IMR-90 (cell line): ENCODE measurements at regions not wholly inside any gene's neighbourhood (a gene's known extent, or its start where the extent isn't known, plus 50 kb on each side); places are given as distances from the start of the nearest gene placed in this dataset.

ENCODE experiments used
- ATAC-seq: fragments of 200-7000 bp; cut with Tn5 transposase; 2 replicates; pipeline ENCODE4 v1.9.1; 2020; ENCODE audit warnings: low read depth, mild to moderate bottlenecking, moderate library complexity
- BruUV-seq: library from RNA; stranded (reverse); fragments of 400-500 nt; replicated peaks from 2 replicates; lab custom pipeline; 2021; lab: Mats Ljungman, UMichigan
- CTCF ChIA-PET: fragments of 300-600 bp; formaldehyde crosslinking; extraction: SDS; loops from one replicate; lab custom pipeline; 2021; ENCODE audit warnings: antibody characterized with exemption; lab: Yijun Ruan, JAX
- POLR2A ChIA-PET: fragments of 300-600 bp; sonication (Branson Sonifier 250); formaldehyde crosslinking; loops from one replicate; lab custom pipeline; 2022; ENCODE audit warnings: antibody characterized with exemption; ENCODE audit not compliant: unreplicated experiment; lab: Charles Lee
- DNase-seq: peaks from one replicate; pipeline ENCODE4 v3.0.0; 2013
- H2AFZ ChIP-seq: replicated peaks from 2 replicates; pipeline ENCODE3; 2013; ENCODE audit warnings: low read length, mild to moderate bottlenecking; ENCODE audit not compliant: poor library complexity
- H2AK5ac ChIP-seq: 2 replicates; pipeline ENCODE4 v1.6.1; 2013; ENCODE audit warnings: low read depth, low read length, inconsistent platforms
- H2AK9ac ChIP-seq: replicated peaks from 2 replicates; pipeline ENCODE3; 2013; ENCODE audit warnings: mild to moderate bottlenecking, low read depth, low read length, moderate library complexity; ENCODE audit not compliant: poor library complexity
- H2BK120ac ChIP-seq: 2 replicates; pipeline ENCODE4 v1.6.1; 2013; ENCODE audit warnings: low read depth, low read length, inconsistent platforms
- H2BK15ac ChIP-seq: 3 replicates; pipeline ENCODE4 v1.6.1; 2013; ENCODE audit warnings: low read depth, low read length, inconsistent platforms
- H2BK20ac ChIP-seq: 2 replicates; pipeline ENCODE4 v1.6.1; 2013; ENCODE audit warnings: low read depth, mild to moderate bottlenecking, inconsistent platforms, low read length, moderate library complexity
- H2BK5ac ChIP-seq: 2 replicates; pipeline ENCODE4 v1.6.1; 2013; ENCODE audit warnings: mild to moderate bottlenecking, low read depth, low read length, inconsistent platforms; ENCODE audit not compliant: poor library complexity, severe bottlenecking
- H3K14ac ChIP-seq: replicated peaks from 2 replicates; pipeline ENCODE4 v1.6.1; 2013; ENCODE audit warnings: low read depth, low read length, inconsistent platforms
- H3K18ac ChIP-seq: 2 replicates; pipeline ENCODE4 v1.6.1; 2013; ENCODE audit warnings: low read depth, low read length, control low read depth
- H3K23ac ChIP-seq: 2 replicates; pipeline ENCODE4 v1.6.1; 2013; ENCODE audit warnings: low read depth, low read length, inconsistent platforms
- H3K27ac ChIP-seq: 2 replicates; pipeline ENCODE4 v1.5.1; 2013; ENCODE audit warnings: mild to moderate bottlenecking, control low read depth, low read length; ENCODE audit not compliant: insufficient read depth
- H3K27me3 ChIP-seq: 2 replicates; pipeline ENCODE4 v1.6.1; 2013; ENCODE audit warnings: low read length; ENCODE audit not compliant: control insufficient read depth, insufficient read depth
- H3K36me3 ChIP-seq: 2 replicates; pipeline ENCODE4 v1.6.1; 2013; ENCODE audit warnings: low read length, mixed read lengths; ENCODE audit not compliant: control insufficient read depth, insufficient read depth
- H3K4ac ChIP-seq: 2 replicates; pipeline ENCODE4 v1.6.1; 2013; ENCODE audit warnings: low read depth, low read length, inconsistent platforms
- H3K4me1 ChIP-seq: 2 replicates; pipeline ENCODE4 v1.6.1; 2013; ENCODE audit warnings: low read length, mixed read lengths; ENCODE audit not compliant: control insufficient read depth, insufficient read depth
- H3K4me2 ChIP-seq: 2 replicates; pipeline ENCODE4 v1.6.1; 2013; ENCODE audit warnings: low read depth, mild to moderate bottlenecking, control low read depth, low read length, moderate library complexity
- H3K4me3 ChIP-seq: 2 replicates; pipeline ENCODE4 v1.5.1; 2013; ENCODE audit warnings: low read depth, mild to moderate bottlenecking, control low read depth, low read length, moderate library complexity; ENCODE audit not compliant: insufficient read depth
- H3K56ac ChIP-seq: 2 replicates; pipeline ENCODE4 v1.6.1; 2013; ENCODE audit warnings: low read length, inconsistent platforms; ENCODE audit not compliant: insufficient read depth; ENCODE audit errors: extremely low read depth
- H3K79me1 ChIP-seq, 2 experiments: 2 replicates each; pipeline ENCODE4 v1.6.1; 2013; ENCODE audit warnings: low read length in 2 of 2, inconsistent platforms in 1 of 2, low read depth in 1 of 2
- H3K9ac ChIP-seq: 2 replicates; pipeline ENCODE4 v1.6.1; 2013; ENCODE audit warnings: low read depth, low read length, control low read depth
- H3K9me1 ChIP-seq: 2 replicates; pipeline ENCODE4 v1.6.1; 2013; ENCODE audit warnings: low read length, inconsistent platforms; ENCODE audit not compliant: insufficient read depth
- H3K9me3 ChIP-seq: 2 replicates; pipeline ENCODE4 v1.6.1; 2013; ENCODE audit warnings: low read length; ENCODE audit not compliant: control insufficient read depth, insufficient read depth
- H4K20me1 ChIP-seq: 2 replicates; pipeline ENCODE4 v1.6.1; 2013; ENCODE audit warnings: low read length, inconsistent platforms; ENCODE audit not compliant: insufficient read depth
- H4K5ac ChIP-seq: 2 replicates; pipeline ENCODE4 v1.6.1; 2013; ENCODE audit warnings: mild to moderate bottlenecking, low read depth, low read length, control low read depth
- H4K8ac ChIP-seq, 2 experiments: 2 replicates each; pipeline ENCODE4 v1.6.1; 2013; ENCODE audit warnings: low read depth in 2 of 2, low read length in 2 of 2, control low read depth in 1 of 2, inconsistent platforms in 1 of 2
- H4K91ac ChIP-seq: 2 replicates; pipeline ENCODE4 v1.6.1; 2013; ENCODE audit warnings: low read depth, low read length, inconsistent platforms; ENCODE audit not compliant: insufficient read depth
- FOS ChIP-seq: fragments of 150-350 bp; IDR thresholded peaks from 2 replicates; pipeline ENCODE4 v1.6.1; 2016; ENCODE audit warnings: low read depth, low read length
- RAD21 ChIP-seq: IDR thresholded peaks from 2 replicates; pipeline ENCODE4 v1.6.1; 2012; ENCODE audit warnings: low read length, improper control_type of control experiment
- RCOR1 ChIP-seq: IDR thresholded peaks from 2 replicates; pipeline ENCODE4 v1.6.1; 2012; ENCODE audit warnings: mild to moderate bottlenecking, low read length, improper control_type of control experiment; ENCODE audit not compliant: insufficient replicate concordance
- WGBS, 2 experiments: methylation state at CpG; one replicate each; pipeline versions ENCODE4 v1.1.5 to v1.1.7; 2013; ENCODE audit warnings: missing lambda C conversion rate in 2 of 2; ENCODE audit not compliant: insufficient read length in 1 of 2; ENCODE audit errors: extremely low coverage in 2 of 2; 5-methylcytosine and 5-hydroxymethylcytosine counted together
- dilution Hi-C: fragments of 300-500 bp; cut with HindIII; formaldehyde crosslinking; loops from one replicate; pipeline ENCODE4 v1.14.3; 2018; ENCODE audit warnings: low sequenced_read_pairs; ENCODE audit not compliant: unreplicated experiment
- in situ Hi-C: fragments of 300-500 bp; cut with MboI; formaldehyde crosslinking; loops from 3 replicates; pipeline ENCODE4 v1.14.3; 2019; ENCODE audit warnings: low sequenced_read_pairs, inconsistent platforms, mixed read lengths
- intact Hi-C: fragments of 100-400 bp; cut with micrococcal nuclease; formaldehyde crosslinking; loops from 2 replicates; pipeline ENCODE4 v1.10.0; 2022
- TF ChIP-seq, protein P1 (sequence below): fragments of 150-350 bp; IDR thresholded peaks from 2 replicates; pipeline ENCODE4 v1.6.1; 2016; ENCODE audit warnings: low read depth, mild to moderate bottlenecking, low read length, moderate library complexity, borderline replicate concordance

DNA sequence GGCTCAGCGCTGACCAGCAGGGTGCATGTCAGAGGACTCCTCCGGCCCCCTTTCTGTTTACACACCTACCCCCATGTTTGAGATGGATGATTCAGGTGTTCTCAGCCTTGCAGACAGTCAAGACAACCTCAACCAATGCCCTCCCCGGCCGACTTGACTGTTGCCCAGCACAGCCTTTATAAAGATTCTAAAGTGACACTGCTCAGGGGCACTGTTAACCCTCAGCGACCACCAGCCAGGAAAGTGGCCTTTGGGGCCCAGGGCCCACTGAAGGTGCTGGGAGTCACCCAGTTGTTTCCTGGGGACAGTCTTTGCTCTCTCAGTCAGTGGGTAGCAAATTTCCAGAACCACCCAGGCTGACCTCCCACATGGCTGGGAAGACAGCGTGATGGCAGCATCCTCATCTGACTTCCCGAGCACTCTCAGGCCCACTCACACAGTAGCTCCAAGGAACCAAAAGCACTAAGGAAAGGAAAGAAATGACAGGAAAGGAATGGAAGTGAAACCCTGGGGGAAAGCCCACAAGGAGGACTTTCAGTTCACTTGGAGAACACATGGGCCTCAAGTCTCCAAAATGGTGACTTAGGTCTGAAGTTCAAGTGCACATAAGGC is 128.4 kb downstream of the ASB7 start:
- Histone ChIP-seq H3K56ac (no peak overlapping the region), H3K23ac (no peak overlapping the region), H3K9me3 (peaks cover 2% of the 10 kb centered on the region; the same call in 1 of the 2 replicates), H2BK120ac (peak overlapping the region; percentile 62; the same call in 1 of the 2 replicates), H4K20me1 (no peaks in the 10 kb centered on the region), H4K8ac (peak overlapping the region in 1 of 2 experiments; percentile 38; a peak in 1 of 4 replicates), H3K4me3 (no peak overlapping the region), H3K4ac (peak overlapping the region; percentile 24; the same call in 1 of the 2 replicates), H2BK5ac (no peak overlapping the region), H4K91ac (peak overlapping the region; percentile 25; the same call in 1 of the 2 replicates), H3K9ac (no peak overlapping the region), H4K5ac (no peak overlapping the region), H3K18ac (no peak overlapping the region), H3K79me1 (no peaks in the 10 kb centered on the region), H3K4me1 (peaks cover 23% of the 10 kb centered on the region), H3K4me2 (no peak overlapping the region), H2AK5ac (peak overlapping the region; percentile 85), H3K27me3 (no peaks in the 10 kb centered on the region), H3K14ac (no peak overlapping the region), H3K36me3 (no peaks in the 10 kb centered on the region), H3K27ac (no peak overlapping the region), H2AFZ (no peak overlapping the region), H2BK15ac (peak overlapping the region; percentile 51; the same call in 1 of the 3 replicates), H3K9me1 (peaks cover 17% of the 10 kb centered on the region), H2AK9ac (no peak overlapping the region), H2BK20ac (peak overlapping the region; percentile 35; the same call in 1 of the 2 replicates)
- no TSS peak for BruUV-seq
- ChIA-PET POLR2A (no interaction called here), CTCF (interaction anchor here (1.1 kb wide), 1 partner anchor 25 kb away, joined by 4 read pairs; no protein-coding TSS in a partner anchor)
- intact Hi-C loops, result no loop called here
- DNase-seq (no peak), ATAC-seq (no peak)
- no peak for TF ChIP-seq RCOR1
- no peak for TF ChIP-seq FOS
- TF ChIP-seq RAD21, result no peak
- TF ChIP-seq, protein P1, sequence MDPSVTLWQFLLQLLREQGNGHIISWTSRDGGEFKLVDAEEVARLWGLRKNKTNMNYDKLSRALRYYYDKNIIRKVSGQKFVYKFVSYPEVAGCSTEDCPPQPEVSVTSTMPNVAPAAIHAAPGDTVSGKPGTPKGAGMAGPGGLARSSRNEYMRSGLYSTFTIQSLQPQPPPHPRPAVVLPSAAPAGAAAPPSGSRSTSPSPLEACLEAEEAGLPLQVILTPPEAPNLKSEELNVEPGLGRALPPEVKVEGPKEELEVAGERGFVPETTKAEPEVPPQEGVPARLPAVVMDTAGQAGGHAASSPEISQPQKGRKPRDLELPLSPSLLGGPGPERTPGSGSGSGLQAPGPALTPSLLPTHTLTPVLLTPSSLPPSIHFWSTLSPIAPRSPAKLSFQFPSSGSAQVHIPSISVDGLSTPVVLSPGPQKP, result no peak
- dilution Hi-C loops, result no loop called here
- 100% methylated on average over 1 of the region's 7 CpGs; no CpG with 5 or more reads in 1 of the 2 experiments for WGBS, 2 experiments
- in situ Hi-C loops, result no loop called here
